RPMI8226 (cell line): ENCODE measurements at regions not wholly inside any gene's neighbourhood (a gene's known extent, or its start where the extent isn't known, plus 50 kb on each side); places are given as distances from the start of the nearest gene placed in this dataset.

Source experiments
- DNase-seq: peaks from one replicate; pipeline ENCODE4 v3.0.0-alpha.2; 2015

DNA sequence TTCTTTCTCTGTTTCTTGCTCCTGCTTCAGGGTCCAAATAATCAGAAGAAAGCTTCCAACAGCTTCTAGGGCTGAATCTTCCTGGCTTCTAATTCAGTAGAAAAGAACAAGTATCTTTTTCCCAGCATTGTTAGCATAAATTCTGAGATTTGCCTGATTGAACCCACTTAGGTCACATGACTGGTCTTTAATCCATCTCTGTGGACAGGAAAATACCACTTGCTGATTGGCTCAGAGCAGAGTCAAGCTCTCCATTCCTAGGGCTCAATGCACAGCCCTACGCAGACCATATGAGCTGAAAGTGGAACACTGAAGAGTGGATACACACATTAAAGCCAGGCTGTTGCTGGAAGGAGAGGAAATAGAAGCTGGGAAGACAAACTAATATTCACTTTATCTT lies 99.6 kb upstream of the RPL34 start:
- DNase-seq: no peak

DNA sequence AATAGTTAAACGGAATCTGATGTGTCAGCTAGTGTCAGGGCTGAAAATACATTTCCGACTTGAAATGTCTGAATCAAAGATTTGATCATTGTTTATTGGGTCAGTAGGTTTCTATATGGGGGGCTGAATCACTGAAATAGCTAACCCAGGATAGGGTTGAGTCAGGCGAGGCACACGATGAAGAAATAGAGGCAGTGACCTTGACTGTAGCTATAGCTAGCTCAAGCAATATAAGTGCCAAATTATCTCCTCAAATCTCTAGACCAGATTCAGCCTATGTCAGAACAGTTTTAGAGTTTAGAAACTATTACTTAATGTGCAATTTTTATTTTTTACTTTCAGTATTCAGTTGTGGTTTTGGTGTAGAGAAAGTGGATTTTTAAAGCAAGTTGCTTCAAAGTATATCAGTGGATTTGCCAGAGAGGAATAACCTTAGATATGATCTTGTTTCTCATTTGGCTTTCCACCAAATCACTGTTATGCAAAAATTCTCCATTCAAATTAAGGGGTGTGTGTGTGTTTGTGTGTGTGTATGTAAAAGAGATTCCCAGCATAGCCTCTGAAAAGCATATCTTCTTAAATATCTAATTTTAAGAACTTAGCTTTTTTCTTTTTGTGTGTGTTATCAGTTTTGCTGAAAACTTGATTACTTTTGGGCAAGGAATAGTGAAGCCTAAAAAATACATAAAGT lies 100.3 kb upstream of the RPL34 start:
- DNase-seq: no peak

DNA sequence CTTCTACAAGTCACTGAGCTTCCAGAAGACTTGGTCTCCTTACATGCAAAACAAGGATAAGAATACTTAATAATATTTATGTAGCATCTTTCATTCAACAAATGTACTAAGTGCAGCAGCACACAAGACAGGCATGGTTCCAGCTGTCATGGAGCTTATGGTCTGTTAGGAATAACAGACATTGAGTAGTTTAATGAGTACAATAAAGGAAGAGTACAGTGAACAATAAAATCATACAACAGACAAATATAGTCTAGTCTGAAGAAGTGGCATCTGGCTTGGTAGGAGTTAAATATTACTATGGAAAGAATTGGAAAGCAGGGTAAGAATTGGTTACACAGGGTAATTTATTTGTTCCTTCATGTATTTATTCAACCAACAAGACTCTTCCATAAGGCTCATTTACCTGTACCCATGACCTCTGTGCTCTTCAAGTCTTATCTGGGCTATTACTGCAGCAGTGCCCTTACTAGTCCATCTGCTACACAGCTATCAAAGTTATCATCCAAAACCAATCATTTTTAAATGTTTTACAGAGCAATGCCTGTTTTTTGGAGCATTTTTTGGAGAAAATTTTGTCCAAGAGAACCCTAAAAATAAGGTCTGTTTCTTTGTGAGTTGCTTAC lies 101.1 kb upstream of the RPL34 start:
- DNase-seq: no peak

DNA sequence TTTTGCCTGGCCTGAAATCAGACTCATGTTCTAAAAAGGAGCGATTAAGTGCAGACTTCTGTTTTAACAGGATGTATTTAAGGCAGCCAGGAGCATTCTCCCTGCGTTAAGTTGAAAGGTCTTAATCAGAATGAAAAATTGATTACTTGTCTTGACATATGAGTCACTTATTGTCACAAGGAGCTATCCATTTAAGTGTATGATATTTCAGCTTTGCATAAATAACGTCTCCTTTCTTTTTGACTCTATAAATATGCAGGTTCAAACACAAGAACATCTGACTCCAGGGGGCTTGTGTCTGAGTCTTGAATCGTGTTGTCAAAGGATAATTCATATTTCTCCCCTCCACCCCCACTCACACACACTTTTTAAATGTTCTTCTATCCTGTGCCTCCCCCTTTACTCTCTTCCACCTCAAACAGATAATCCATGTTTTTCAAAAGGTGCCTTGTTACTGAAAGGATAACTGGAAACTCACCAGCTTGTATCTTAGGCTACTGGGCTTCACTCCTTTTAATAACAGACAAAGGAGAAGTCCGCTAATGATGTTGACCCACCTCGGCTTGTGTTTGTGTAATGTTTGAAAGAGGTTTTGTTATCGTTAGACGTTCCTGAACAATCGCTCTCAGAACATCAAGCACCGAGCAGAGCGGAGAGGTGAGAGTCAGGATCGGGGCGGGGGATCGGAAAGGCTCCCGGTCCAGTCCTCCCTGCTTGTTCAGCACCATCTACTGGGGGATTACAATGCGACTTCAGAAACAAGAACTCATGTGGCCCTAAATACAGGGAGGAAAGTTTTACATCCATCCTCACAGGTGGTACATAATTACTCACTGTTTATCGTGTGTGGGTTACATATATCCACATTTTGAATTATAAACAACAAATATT lies 107.5 kb upstream of the RPL34 start:
- no peak for DNase-seq

DNA sequence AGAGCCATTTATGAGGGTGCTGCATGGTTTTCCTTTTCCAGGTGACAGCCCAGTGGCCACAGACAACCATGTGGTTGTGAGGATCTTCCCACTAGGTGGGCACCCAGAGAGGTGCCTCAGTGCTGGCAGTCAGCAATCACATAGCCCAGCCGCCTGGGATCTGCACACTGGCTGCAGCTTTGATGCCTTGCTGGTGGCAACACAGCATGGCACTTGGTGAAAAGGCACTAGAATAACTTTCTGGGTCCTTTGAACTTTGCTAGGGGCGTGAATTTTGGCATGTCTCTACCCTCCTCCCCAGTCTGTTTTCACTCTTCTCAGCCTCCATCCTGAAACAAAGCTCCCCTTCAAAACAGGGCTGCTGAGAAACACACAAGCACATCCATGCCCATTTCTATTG lies 108.8 kb upstream of the RPL34 start:
- no peak for DNase-seq

DNA sequence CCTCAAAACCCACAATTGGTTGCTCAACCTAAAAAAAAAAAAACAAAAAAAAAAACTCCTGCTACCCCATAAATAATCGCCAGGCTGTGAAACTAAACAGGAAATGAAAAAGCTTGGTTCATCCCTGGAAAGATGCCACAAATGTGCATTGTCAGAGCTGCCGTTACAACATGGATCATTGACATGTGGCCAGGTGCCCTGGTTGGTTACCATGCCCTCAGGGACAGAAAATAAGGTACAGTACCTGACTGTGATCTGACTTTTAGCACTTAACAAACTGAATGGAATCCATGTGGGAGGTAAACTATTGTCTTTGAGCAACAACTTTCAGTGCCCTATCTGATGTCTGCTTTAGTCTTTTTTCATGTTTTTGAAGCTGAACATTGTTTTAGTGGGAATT lies 118.0 kb upstream of the RPL34 start:
- peak; percentile 17 for DNase-seq

DNA sequence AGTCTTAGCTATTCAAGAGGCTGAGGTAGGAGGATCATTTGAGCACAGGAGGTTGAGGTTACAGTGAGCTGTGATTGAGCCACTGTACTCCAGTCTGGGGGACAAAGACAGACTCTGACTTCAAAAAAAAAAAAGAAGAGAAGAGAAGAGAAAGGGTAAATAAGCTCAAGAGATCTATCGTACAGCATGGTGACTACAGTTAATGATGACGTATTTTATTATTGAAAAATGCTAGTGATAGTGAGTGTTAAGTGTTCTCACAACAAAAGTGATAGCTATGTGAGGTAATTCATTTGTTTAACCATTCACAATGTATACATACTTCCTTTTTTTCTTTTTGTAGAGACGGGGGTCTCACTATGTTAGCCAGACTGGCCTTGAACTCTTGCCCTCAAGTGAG lies 121.5 kb upstream of the RPL34 start:
- no peak for DNase-seq

DNA sequence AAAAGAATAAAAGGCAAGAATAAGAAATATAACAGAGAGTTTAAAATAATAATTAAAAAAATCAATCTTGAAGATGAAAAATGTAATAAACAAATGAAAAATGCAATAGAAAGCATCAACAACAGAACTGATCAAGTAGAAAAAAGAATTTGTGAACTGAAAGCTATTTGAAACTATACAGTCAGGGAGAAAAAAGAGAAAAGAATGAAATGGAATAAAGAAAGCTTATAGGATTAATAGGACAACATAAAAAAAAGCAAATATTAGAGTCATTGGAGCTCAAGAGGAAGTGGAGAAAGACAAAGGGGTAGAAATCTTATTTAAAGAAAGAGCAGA lies 126.8 kb upstream of the RPL34 start:
- no peak for DNase-seq

DNA sequence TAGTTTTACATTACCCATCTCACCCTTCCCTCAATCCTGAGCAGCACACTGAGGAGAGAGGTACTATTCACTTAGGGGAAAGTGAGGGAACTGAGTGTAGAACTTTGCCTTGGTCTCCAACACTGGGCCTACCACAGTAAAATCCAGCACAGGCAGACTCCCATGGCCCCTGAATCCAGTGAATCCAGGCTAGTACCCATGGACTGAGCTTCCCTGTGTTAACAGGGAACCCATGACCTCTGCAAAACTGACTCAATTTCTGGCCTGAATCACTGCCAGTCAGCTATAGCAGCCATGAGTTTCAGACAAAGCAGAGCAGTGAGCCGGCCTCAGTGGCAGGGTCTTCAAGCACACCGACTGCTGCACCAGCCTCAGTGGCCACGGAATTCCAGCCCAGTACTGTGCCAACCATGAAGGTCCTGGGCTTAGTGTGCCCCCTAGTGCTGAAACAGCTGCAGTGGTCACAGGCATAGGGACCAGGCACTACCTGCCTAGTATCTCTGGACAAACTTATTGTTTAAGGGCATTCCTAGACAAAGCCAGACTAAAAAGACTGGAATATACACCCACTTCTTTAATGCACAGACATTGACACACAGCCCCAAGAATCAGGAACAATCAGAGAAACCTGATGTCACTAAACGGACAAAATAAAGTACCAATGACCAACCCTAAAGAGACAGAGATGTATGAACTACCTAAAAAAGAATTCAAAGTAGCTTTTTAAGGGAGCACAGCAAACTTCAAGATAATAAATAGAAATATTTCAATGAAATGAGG lies 127.4 kb upstream of the RPL34 start:
- DNase-seq: no peak

DNA sequence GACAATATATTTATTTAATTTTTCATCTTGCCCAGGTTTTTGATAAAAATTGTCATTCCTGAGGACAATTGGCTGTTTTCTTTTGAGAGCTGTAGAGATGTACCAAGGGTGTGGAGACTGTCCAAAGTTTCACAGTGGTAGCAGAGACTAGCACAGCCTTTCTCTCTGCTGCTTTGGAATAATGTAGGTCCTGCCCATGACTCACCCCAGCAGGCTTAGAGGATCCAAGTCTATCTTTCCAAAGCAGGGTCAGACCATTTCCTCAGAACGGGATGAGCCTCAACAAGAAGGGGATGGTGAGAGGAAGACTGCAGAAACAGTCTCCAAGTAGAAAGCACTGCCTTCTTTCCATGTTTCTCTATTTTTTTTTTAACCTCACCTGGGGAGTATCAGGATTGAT lies 131.5 kb upstream of the RPL34 start:
- no peak for DNase-seq

DNA sequence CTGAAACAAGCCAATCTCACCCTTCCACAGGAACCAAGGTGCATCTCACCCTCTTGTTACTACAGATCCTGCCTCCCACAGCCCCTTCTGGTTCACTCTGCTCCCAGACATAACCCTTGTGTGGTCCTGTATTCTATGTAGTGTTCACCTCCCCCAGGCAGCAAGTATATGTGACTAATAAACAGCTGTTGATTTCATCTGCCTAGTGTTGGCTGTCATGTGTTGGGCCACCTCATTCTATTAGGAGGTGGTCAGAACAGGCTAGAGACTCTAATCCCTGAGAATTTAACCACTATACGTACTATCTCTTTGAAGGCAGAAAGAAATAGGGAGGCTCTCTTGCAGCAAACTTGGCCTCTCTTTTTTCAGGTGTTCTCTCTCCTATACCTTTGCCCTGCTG lies 134.3 kb upstream of the RPL34 start:
- no peak for DNase-seq

DNA sequence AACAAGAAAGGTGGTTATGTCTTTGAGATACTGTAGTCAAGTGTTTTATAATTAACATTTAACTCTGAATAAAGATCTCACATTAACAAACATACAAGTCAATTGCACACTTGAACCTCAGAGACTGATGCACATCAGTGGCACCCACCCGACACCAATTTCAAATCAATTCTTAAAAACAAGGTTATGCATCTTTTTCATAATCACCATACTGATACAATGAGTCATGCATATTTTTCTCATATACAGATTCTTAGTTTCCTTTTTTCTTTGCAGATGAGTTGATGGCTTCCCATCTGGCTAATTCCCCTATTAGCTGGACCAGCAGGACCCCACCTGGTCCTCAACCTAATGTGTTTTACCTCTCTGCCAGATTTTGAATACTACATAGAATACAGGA lies 136.2 kb upstream of the RPL34 start:
- no peak for DNase-seq

DNA sequence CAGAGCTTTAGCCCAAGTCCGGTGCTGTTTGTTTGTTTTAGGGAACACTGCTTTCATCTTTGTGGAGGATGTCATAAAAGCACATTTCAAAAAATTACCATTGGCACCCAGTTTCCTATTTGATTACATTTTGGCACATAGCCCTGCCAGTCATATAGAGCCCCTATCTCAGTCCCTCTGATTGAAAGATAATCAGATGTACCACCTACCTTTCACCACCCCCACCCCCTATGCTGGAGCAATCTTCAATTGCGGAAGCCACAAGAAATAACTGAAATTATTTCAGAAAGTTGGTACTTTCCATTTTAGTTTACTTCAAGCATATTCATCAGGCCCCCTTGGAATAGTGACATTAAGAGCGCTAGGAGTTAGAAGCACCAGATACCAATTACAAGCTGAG lies 136.7 kb upstream of the RPL34 start:
- DNase-seq: no peak

DNA sequence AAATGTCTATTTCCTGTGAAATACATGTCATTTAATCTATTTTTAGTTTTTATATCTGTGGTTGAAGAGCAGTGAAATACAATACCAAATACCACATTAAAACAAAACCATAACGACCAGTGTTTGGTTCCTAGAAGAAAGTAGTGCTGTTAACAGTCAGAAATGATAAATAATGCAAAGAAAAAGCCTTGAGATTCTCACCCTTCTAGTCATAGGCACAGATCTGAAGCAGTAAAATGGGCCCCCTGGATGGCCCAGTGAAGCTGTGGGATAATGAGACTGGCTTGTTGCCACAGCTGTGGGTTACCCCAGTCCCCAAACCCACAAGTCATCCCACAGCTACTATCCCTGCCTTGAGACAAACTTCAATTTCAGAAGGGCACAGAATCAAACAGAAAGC lies 137.3 kb upstream of the RPL34 start:
- no peak for DNase-seq

DNA sequence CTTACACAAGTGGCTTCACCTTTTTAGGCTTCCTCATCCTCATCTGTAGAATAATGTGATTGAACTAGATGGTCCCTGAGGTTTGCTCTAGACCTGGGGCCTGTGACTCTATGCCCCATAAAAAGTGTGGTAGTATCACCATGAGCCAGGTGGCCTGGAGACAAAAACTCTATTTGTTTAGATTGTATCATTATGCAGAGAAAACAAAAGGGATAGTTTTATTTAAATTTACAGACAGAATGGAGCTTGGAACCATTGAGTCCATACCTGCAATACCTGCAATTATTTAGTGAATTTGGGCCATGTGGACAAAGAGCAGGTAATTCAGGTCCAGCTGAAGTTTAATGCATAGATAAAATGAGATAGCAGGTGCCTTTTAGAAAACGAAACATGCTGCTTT lies 139.5 kb upstream of the RPL34 start:
- DNase-seq: no peak

DNA sequence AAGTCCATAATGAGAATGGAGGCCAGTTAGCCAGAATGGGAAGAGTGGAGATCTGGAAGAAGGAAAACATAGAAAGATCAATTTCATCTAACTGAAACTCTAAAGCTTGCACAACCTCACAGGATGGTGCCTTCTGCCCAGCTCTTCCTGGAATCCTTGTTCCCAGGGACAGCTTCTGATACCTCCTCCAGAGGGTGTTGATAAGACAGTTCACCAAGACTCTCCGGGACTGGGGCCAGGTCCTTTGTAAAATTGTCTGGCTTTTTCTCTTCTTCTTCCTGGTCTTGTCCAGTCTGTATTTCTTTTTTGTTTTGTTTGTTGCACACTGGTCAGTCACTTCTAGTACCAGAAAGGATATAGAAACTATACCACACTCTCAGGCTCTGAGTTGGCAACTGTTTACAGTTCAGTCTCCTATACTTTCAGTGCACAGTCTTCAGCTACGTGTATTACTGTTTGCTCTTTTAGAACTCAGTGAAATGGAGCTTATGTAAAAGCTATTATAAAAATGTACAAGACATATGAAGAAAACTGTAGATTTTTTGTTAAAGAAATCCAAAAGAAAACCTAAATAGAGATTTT lies 142.8 kb upstream of the RPL34 start:
- no peak for DNase-seq

DNA sequence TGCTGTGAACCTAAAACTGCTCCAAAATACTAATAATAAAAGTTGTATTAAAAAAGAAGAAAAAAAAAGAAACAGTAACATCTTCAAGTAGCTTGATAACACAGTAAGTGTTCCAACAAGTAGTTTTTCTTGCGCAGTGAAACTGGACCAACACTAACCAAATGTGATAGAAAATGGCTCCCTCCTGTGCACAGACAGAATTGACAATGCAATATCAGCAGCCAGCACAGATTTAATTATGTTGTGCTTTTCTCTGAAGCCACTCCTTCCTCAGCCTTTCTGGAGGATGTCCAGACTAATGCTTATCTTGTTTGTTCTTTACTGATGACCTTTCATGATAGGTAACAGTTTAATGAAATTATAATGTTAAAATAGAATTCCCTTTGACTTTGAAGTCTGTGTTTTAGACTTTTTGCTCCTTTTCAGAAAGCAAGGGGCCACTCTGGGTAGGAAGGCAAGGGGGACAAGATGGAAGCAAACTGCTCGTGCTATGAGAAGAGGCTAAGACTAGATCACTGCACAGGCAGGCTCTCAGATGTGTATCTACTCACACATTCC lies 147.1 kb upstream of the RPL34 start:
- DNase-seq: no peak

DNA sequence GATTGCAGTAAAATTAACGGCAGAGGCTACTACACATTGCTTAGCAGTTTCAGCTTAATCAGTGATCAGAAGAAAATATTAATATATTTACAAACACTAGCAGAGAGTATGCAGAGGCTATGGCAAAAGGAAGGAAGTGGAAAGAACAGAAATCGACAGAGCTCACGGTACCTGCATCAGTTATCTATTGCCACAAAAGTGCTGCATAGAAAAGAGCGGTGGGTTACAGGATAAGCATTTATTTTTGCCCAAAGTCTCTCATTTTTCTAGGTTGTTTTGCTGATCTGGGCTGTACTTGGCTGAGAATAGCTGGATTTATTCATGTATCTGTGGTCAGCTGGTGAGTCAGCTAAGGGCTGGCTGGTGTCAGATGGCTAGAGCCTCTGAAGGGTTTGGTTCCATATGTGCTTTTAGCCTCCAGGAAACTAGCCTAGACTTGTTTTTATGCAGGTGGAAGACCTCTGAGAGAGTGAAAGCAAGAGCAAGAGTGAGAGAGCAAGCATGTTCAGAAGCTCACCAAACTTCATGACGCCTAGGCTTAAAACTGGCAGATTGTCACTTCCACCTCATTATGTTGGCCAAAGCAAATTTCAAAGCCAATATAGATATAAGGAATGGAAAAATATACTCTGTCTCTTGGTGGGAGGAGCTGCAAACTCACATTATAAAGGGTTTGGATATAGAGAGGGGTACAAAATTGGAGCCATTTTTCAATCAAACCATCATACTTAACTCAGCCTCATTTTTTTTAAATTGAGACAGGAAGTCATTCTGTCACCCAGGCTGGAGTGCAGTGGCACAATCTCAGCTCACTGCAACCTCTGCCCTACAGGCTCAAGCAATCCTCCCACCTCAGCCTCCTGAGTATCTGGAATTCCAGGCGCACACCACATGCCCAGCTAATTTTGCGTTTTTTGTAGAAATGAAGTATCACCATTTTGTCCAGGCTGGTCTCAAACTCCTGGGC lies 153.2 kb upstream of the RPL34 start:
- peak; percentile 15 for DNase-seq

DNA sequence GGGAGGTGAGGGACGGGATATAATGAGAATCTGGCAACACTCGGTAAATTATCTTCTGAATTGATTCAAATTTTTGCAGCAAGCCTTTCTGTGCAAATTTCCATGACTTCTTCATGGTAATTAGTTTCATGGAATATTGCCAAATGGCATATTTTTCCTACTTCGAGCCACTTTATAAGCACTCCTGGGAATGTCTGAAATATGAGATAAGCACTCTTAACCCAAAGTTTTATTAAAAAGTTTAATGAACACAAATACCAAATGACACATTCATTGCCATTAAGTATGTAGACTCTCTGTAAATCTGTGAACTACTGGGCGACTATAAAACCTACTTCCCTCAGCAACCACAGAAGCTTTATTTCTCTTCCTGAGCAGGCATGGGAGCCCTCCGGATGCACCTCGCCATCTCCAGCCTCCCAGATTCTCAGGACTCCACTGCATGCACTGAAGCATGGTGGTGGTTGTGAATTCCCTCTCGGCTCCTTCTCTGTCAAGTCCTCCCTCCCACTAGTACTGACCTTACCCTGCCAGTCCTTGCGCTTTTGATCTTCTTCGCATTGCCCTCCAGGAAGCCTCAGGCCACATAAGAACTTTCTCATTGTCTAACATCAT lies 154.4 kb upstream of the RPL34 start:
- no peak for DNase-seq

DNA sequence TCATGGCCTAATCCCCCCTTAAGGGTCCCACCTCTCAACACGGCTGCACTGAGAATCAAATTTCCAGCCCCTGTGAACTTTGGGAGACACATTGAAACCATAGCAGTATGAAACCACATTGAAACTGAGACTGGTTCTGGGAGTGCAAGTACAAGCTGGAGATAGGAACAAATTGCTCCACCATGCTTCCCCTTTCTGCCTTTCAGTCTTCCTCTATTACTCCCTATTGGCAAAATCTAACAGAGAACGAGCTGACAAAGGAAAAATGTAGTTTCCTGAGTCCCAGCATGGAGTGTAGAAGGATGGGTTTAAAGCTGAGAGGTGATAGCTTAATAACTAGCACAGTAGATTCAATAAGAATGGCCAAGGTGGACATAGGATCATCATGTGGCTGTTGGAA lies 161.7 kb upstream of the RPL34 start:
- no peak for DNase-seq

DNA sequence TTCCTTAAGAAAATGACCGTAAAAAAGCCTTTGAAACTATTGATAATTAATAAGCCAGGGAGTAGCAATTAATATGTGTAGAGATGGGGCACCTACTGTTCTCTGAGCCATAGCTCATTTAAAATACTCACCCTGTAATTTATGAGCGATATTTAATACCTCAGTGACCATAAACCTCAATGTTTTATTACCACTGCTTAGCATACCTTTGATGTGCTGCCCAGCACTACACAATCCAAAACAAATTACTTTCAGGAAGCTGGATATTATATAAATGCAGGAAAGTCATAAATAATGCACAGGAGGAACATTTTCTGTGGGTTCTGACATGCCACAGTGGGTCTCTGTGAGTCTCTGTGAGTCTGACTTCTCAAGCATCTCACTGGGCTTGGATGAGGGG lies 166.1 kb upstream of the RPL34 start:
- no peak for DNase-seq
